ENCODE measurements at regions not wholly inside any gene's neighbourhood (a gene's known extent, or its start where the extent isn't known, plus 50 kb on each side); places are given as distances from the start of the nearest gene placed in this dataset.
A peak's percentile ranks its signal among the peaks of the same experiment; 100 is the strongest.

DNA sequence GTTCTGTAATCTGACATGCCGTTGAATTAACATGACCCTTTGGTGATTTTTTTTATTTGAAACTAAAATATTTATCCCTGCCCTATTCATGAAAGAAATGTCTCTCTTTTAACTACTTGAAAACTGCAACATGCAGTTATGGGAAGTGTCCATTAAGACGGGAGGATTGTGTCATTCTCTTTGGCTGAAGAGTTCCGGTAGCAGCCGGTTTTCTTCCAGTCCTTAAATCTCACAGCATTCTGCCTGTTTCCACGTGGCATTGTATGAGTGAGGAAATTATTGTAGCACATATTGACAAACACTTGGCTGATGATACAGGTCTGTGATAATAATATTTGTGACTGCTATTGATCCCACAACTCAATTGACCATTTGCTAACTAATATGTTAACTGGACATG is 509.6 kb upstream of the POU3F3 start:
- DNase-seq (ENCODE audit: low spot score), result no peak
- in situ Hi-C loops (cut with HindIII; ENCODE audit: low sequenced_read_pairs), result no loop called here

DNA sequence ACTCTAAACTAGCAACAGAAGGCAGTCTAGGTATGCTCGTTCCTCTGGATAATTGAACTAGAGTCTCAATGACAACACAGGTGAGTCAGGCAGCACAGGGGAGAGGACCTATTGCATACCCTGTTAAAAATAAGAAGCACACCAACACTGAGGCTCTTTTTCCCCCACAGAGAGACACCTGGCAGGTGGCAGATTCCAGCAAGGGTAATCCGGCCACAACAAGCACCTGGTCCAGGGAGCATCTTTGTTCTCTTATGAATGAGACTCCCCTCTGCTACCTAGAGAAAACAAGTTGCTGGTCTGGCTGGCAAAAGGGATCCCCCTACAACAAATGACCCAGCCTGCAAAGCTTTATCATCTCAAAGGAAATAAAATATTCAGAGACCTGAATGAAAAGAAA is 508.9 kb upstream of the POU3F3 start:
- in situ Hi-C loops (cut with HindIII; ENCODE audit: low sequenced_read_pairs), result no loop called here
- no peak for DNase-seq (ENCODE audit: low spot score)

- in situ Hi-C loops (cut with HindIII; ENCODE audit: low sequenced_read_pairs), result no loop called here
- no peak for DNase-seq (ENCODE audit: low spot score)
Measured at GRCh38 chr2:104358122-104358521, 495.8 kb upstream of the POU3F3 start.

- in situ Hi-C loops (cut with HindIII; ENCODE audit: low sequenced_read_pairs), result no loop called here
Measured at GRCh38 chr2:104361414-104361813, 492.5 kb upstream of the POU3F3 start.

DNA sequence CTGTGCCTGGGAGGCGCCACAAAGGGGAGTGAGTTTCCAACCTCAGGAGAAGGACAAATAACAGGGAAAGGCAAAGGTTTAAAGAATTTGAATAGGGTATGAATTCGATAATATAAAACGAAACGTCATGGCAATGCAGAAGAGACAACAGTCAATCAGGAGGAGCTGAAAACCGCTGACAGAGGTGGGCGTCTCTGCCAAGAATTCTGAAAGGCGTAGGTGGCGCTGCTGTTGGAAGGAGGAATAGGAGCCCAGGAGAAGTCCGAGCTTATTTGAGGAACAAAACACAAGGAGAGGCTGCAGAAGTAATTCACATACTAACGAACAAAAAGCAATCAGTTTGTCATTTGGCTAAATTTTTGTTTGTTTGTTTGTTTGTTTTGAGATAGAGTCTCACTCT is 485.8 kb upstream of the POU3F3 start:
- in situ Hi-C loops (cut with HindIII; ENCODE audit: low sequenced_read_pairs), result no loop called here
- DNase-seq (ENCODE audit: low spot score), result no peak

More at GRCh38 chr2:104361414-104361813, 492.5 kb upstream of the POU3F3 start:
- DNase-seq (ENCODE audit: low spot score), result no peak

DNA sequence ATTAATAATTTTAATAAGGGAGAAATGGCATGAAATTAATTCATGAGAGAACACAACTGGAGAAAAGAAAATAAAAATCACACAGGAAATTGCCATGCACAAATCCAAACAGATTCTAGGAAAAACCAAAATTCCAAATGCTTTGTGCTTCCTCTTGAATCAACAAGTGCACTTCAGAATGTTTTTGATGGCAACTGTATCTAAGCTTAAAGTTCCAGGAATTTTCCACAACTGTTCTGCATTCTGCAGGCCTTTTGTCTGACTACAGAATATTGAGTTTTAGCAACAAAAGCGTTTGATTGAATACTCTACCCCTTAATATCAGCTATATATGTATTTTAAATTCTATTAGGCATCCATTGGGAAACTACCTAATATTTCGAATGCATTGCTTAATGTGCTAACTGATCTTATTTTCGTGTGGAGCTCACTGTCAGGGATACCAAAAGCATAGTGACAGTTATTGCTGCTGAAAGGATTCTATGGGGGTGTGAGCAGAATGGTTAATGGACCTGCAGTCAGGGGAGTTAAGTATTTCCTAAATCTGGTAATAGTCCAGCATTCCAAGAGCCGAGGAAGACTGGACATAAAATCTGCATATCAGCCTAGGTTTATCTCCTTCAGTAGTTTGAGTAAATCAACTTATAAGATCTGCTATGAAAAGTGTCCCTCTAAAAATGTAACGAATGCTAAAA is 482.7 kb upstream of the POU3F3 start:
- no peak for DNase-seq (ENCODE audit: low spot score)
- in situ Hi-C loops (cut with HindIII; ENCODE audit: low sequenced_read_pairs), result no loop called here

- in situ Hi-C loops (cut with HindIII; ENCODE audit: low sequenced_read_pairs), result no loop called here
- DNase-seq (ENCODE audit: low spot score), result no peak
Measured at GRCh38 chr2:104375206-104375605, 478.7 kb upstream of the POU3F3 start.

DNA sequence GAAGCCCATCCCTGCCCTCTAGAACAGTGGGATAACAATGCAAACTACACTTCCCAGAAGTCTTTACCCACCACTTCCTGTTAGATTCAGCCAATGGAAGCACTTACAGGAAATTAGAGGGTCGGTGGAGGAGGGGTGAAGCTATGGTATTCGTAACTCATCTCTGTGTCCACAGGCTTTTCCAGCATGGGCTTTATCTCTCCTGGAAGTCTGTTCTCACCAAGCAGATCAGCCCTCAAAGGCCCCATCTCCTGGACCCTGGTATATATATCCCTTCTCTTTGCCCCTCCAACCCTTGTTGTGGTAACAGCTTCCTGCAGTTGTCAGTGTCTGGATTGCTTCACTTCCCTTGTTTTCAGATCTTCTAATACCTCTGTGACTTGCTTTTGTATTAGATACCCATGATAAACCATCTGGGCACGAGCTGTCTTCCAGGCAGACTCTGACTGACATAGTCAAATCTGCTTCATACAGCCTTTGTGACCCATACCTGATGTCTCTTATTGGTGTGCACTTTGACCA is 475.0 kb upstream of the POU3F3 start:
- in situ Hi-C loops (cut with HindIII; ENCODE audit: low sequenced_read_pairs), result no loop called here

DNA sequence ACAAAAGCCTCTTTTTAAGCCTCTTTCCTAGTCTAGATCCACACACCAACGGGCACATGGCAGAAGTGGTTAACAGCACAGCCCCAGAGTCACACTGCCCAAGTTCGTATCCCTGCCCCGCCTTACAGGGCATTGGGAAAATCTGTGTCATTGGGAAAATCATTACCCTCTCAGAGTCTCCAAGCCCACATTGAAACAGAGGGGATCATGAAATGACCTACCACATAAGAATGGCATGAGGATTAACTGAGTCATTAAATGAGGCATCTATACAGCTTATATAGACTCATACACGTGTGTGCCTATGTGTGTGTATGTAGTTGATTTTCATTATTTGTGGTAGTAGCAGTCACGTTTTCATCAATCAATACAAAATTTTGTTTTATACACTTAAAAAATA is 469.0 kb upstream of the POU3F3 start:
- DNase-seq (ENCODE audit: low spot score), result no peak
- in situ Hi-C loops (cut with HindIII; ENCODE audit: low sequenced_read_pairs), result no loop called here

More for the DNA sequence above, 475.0 kb upstream of the POU3F3 start:
- DNase-seq (ENCODE audit: low spot score), result peak; percentile 84

DNA sequence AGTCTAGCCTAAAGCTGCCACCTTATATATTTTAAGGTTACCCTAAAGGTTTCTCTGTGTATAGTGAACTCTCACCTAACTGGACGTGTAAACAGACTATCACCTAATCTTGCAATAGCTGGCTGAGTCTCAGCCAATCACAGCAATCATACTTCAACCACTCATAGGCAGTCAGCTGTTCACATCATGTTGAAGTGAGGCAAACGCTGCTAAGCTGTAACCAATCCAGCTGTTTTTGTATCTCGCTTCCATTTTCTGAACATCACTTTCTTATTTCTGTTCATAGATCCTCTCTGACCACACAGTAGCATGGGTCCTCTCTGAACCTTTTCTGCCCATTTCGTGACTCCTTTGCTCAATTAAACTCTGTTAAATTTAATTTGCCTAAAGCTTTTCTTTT is 468.2 kb upstream of the POU3F3 start:
- in situ Hi-C loops (cut with HindIII; ENCODE audit: low sequenced_read_pairs), result no loop called here
- no peak for DNase-seq (ENCODE audit: low spot score)

- in situ Hi-C loops (cut with HindIII; ENCODE audit: low sequenced_read_pairs), result no loop called here
- no peak for DNase-seq (ENCODE audit: low spot score)
Measured at GRCh38 chr2:104388296-104388695, 465.6 kb upstream of the POU3F3 start.

DNA sequence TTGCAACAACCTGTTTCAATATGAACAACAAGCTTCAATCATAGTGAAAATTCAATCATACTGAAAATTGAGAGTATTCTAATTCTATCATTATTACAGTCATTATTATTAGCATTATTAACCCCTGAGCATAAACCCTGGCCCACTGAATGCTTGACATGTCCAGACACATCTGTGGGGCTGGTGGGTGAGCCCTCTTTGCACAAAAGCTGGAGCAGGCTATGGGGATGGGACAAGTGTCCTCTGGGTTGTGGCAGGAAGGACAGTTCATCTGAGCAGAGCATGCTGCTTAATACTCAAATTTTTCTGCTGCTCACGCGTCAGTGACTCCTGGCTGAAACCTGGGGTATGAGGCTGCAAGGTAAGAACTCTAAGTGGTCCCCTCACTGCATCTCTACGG is 451.1 kb upstream of the POU3F3 start:
- no peak for DNase-seq (ENCODE audit: low spot score)
- in situ Hi-C loops (cut with HindIII; ENCODE audit: low sequenced_read_pairs), result no loop called here

DNA sequence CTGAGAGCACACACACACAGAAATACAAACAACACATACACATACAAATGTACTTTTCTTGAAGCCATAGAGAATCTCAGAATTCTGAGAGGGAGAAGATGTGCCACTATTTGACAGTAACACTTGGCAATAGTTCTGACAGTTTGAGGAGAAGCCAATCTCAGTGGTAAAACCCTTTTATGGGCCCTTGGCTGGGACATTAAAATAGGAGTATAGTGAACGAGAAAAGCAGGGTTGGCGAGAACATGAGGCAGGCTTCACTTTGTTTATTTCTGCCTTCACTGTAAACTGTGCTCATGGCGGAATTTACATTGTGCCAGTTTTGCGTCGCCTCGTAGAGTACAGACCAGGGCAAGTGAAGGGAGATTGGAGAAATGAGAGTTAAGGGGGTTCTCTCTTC is 449.4 kb upstream of the POU3F3 start:
- in situ Hi-C loops (cut with HindIII; ENCODE audit: low sequenced_read_pairs), result no loop called here
- no peak for DNase-seq (ENCODE audit: low spot score)

GRCh38 chr2:104405623-104406022 is 448.3 kb upstream of the POU3F3 start:
- DNase-seq (ENCODE audit: low spot score), result no peak
- in situ Hi-C loops (cut with HindIII; ENCODE audit: low sequenced_read_pairs), result no loop called here

GRCh38 chr2:104406261-104406726 is 447.6 kb upstream of the POU3F3 start:
- in situ Hi-C loops (cut with HindIII; ENCODE audit: low sequenced_read_pairs), result no loop called here
- peak; percentile 32 for DNase-seq (ENCODE audit: low spot score)

- in situ Hi-C loops (cut with HindIII; ENCODE audit: low sequenced_read_pairs), result no loop called here
- no peak for DNase-seq (ENCODE audit: low spot score)
Measured at GRCh38 chr2:104407641-104408040, 446.3 kb upstream of the POU3F3 start.

GRCh38 chr2:104408266-104408665 is 445.6 kb upstream of the POU3F3 start:
- in situ Hi-C loops (cut with HindIII; ENCODE audit: low sequenced_read_pairs), result no loop called here
- no peak for DNase-seq (ENCODE audit: low spot score)

- in situ Hi-C loops (cut with HindIII; ENCODE audit: low sequenced_read_pairs), result no loop called here
- no peak for DNase-seq (ENCODE audit: low spot score)
Measured at GRCh38 chr2:104410136-104410535, 443.8 kb upstream of the POU3F3 start.

DNA sequence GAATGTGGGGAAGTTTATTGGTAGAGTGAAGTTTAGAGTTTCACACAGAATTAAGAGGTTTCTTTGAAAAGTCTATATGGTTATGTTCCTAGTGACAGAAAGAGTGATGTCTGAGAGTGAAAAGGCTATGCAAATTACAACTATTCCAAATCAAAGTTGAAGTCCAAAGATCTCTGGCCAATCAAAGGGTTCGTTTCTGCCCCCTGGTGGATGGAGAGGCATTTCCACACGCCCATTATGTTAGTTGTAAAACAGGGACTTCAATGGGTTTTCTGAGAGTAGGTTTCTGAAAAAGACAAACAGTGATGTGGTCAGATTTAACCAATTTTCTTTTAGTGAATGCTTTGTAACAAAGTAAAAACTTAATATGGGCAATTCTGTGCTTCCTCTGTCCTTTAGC is 441.5 kb upstream of the POU3F3 start:
- DNase-seq (ENCODE audit: low spot score), result peak; percentile 26
- in situ Hi-C loops (cut with HindIII; ENCODE audit: low sequenced_read_pairs), result no loop called here

GRCh38 chr2:104413890-104414289 is 440.0 kb upstream of the POU3F3 start:
- no peak for DNase-seq (ENCODE audit: low spot score)
- in situ Hi-C loops (cut with HindIII; ENCODE audit: low sequenced_read_pairs), result no loop called here

DNA sequence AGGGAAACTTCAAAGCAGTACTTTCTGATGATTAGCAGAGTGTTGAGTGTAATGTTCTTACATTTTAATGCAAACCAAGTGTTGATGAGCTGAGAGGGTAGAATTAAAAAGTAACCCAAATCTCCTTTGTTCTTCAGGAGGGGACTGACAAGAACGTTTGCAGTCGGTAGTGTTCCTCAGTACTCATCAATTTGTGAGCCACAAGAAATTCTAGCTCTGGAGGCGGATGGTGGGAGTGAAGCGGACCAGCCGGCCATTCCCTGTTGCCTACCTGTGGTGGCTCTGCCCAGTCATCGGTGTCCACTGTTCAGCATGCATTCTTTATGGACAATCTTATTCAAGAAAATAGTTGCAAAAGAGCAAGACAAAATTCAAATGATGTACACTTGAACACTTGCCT is 438.6 kb upstream of the POU3F3 start:
- no peak for DNase-seq (ENCODE audit: low spot score)
- in situ Hi-C loops (cut with HindIII; ENCODE audit: low sequenced_read_pairs), result no loop called here

Measured in G401 (cell line).